Liver (tissue), 3 donors: ENCODE measurements at regions not wholly inside any gene's neighbourhood (a gene's known extent, or its start where the extent isn't known, plus 50 kb on each side); places are given as distances from the start of the nearest gene placed in this dataset.

ENCODE experiments used
- EGR1 ChIP-seq, 2 donors: IDR thresholded peaks; 2 replicates each; pipeline ENCODE4 v1.6.1; 2016 to 2018; ENCODE audit warnings: antibody characterized with exemption in 2 of 2, low read depth in 2 of 2
- FOXA1 ChIP-seq: IDR thresholded peaks from 2 replicates; pipeline ENCODE4 v1.6.1; 2016; ENCODE audit warnings: antibody characterized with exemption
- FOXA2 ChIP-seq: IDR thresholded peaks from 2 replicates; pipeline ENCODE4 v1.6.1; 2016; ENCODE audit warnings: antibody characterized with exemption
- GABPA ChIP-seq, 2 donors: IDR thresholded peaks in 1 of 2; conservative IDR thresholded peaks in 1 of 2; 2 replicates each; pipeline ENCODE4 v1.6.1; 2016; ENCODE audit warnings: antibody characterized with exemption in 2 of 2, mild to moderate bottlenecking in 1 of 2, moderate library complexity in 1 of 2
- HNF4A ChIP-seq, 2 donors: conservative IDR thresholded peaks; 2 replicates each; pipeline ENCODE4 v1.6.1; 2016; ENCODE audit warnings: antibody characterized with exemption in 2 of 2, mild to moderate bottlenecking in 2 of 2
- JUND ChIP-seq, 2 donors: IDR thresholded peaks; 2 replicates each; pipeline ENCODE4 v1.6.1; 2016; ENCODE audit warnings: antibody characterized with exemption in 2 of 2
- RXRA ChIP-seq, 2 donors: IDR thresholded peaks; 2 replicates each; pipeline ENCODE4 v1.6.1; 2017 to 2018; ENCODE audit warnings: antibody characterized with exemption in 2 of 2, mild to moderate bottlenecking in 1 of 2
- SP1 ChIP-seq: IDR thresholded peaks from 2 replicates; pipeline ENCODE4 v1.6.1; 2018; ENCODE audit warnings: antibody characterized with exemption, mild to moderate bottlenecking
- TAF1 ChIP-seq: conservative IDR thresholded peaks from 2 replicates; pipeline ENCODE4 v1.6.1; 2016; ENCODE audit warnings: antibody characterized with exemption, mild to moderate bottlenecking
- YY1 ChIP-seq: IDR thresholded peaks from 2 replicates; pipeline ENCODE4 v1.6.1; 2016; ENCODE audit warnings: antibody characterized with exemption, mild to moderate bottlenecking
- TF ChIP-seq, protein P1 (sequence below): fragments of 150-350 bp; IDR thresholded peaks from 2 replicates; pipeline ENCODE4 v1.5.1; 2017; ENCODE audit warnings: improper control_type of control experiment, low read depth, low read length; ENCODE audit not compliant: missing input control
- TF ChIP-seq, protein P2 (sequence below): IDR thresholded peaks from 2 replicates; pipeline ENCODE4 v1.6.1; 2016; ENCODE audit warnings: antibody characterized with exemption
- TF ChIP-seq, protein P3 (sequence below): IDR thresholded peaks from 2 replicates; pipeline ENCODE4 v1.6.1; 2016; ENCODE audit warnings: antibody characterized with exemption
- TF ChIP-seq, protein P4 (sequence below): IDR thresholded peaks from 2 replicates; pipeline ENCODE4 v1.6.1; 2016; ENCODE audit warnings: antibody characterized with exemption, mild to moderate bottlenecking
- donor health status: healthy.
- donor health status: healthy.

DNA sequence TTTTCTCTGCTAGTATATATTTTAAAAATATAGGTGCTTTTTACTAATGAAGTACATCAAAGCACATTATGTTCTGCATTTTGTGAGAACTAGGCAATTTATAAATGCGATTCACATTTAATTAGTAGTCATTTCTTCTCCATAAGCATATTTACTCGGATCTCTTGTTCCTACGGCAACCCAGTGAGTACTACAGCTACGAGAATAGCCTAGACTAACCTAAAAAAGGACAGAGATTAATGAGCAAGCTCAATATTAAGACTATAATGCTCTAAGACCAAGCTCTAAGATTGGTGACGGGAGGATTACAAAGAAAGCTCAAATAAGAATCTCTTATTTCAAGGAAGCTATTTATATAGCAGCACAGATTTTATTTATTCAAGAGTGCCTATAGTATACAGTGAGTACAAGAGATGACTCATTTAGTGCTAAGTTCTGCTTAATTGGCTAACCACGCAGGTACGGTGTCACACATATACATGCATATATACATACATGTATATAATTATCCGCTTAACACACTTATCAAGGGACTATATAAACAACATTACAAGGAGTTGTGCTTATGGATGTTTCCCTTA lies 364.7 kb downstream of the GPD2 start:
- TF ChIP-seq YY1 (no peak), SP1 (no peak), JUND (IDR thresholded peaks at IDR 0.05) (no peak), FOXA1 (no peak), EGR1 (IDR thresholded peaks at IDR 0.05; ENCODE audit: low read depth in 2 of 2) (no peak), GABPA (IDR thresholded peaks at IDR 0.05 in 1 of 2, conservative IDR thresholded peaks at IDR 0.05 in 1 of 2) (no peak), RXRA (IDR thresholded peaks at IDR 0.05) (no peak), TAF1 (no peak), FOXA2 (no peak), HNF4A (conservative IDR thresholded peaks at IDR 0.05) (no peak)
- TF ChIP-seq, protein P1, sequence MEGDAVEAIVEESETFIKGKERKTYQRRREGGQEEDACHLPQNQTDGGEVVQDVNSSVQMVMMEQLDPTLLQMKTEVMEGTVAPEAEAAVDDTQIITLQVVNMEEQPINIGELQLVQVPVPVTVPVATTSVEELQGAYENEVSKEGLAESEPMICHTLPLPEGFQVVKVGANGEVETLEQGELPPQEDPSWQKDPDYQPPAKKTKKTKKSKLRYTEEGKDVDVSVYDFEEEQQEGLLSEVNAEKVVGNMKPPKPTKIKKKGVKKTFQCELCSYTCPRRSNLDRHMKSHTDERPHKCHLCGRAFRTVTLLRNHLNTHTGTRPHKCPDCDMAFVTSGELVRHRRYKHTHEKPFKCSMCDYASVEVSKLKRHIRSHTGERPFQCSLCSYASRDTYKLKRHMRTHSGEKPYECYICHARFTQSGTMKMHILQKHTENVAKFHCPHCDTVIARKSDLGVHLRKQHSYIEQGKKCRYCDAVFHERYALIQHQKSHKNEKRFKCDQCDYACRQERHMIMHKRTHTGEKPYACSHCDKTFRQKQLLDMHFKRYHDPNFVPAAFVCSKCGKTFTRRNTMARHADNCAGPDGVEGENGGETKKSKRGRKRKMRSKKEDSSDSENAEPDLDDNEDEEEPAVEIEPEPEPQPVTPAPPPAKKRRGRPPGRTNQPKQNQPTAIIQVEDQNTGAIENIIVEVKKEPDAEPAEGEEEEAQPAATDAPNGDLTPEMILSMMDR: no peak
- TF ChIP-seq, protein P2, sequence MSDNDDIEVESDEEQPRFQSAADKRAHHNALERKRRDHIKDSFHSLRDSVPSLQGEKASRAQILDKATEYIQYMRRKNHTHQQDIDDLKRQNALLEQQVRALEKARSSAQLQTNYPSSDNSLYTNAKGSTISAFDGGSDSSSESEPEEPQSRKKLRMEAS: no peak
- TF ChIP-seq, protein P3, sequence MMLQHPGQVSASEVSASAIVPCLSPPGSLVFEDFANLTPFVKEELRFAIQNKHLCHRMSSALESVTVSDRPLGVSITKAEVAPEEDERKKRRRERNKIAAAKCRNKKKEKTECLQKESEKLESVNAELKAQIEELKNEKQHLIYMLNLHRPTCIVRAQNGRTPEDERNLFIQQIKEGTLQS: no peak
- TF ChIP-seq, protein P4, sequence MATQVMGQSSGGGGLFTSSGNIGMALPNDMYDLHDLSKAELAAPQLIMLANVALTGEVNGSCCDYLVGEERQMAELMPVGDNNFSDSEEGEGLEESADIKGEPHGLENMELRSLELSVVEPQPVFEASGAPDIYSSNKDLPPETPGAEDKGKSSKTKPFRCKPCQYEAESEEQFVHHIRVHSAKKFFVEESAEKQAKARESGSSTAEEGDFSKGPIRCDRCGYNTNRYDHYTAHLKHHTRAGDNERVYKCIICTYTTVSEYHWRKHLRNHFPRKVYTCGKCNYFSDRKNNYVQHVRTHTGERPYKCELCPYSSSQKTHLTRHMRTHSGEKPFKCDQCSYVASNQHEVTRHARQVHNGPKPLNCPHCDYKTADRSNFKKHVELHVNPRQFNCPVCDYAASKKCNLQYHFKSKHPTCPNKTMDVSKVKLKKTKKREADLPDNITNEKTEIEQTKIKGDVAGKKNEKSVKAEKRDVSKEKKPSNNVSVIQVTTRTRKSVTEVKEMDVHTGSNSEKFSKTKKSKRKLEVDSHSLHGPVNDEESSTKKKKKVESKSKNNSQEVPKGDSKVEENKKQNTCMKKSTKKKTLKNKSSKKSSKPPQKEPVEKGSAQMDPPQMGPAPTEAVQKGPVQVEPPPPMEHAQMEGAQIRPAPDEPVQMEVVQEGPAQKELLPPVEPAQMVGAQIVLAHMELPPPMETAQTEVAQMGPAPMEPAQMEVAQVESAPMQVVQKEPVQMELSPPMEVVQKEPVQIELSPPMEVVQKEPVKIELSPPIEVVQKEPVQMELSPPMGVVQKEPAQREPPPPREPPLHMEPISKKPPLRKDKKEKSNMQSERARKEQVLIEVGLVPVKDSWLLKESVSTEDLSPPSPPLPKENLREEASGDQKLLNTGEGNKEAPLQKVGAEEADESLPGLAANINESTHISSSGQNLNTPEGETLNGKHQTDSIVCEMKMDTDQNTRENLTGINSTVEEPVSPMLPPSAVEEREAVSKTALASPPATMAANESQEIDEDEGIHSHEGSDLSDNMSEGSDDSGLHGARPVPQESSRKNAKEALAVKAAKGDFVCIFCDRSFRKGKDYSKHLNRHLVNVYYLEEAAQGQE: no peak
